Epithelial cell of esophagus (primary cell): ENCODE measurements at regions not wholly inside any gene's neighbourhood (a gene's known extent, or its start where the extent isn't known, plus 50 kb on each side); places are given as distances from the start of the nearest gene placed in this dataset.
"Not testable (repeated sequence)": the region's sequence is repeated elsewhere in the genome, so short reads cannot be mapped to it uniquely, and the experiment has no call there.

Source experiments
- DNase-seq: peaks from one replicate; pipeline ENCODE4 v3.0.0; 2010; ENCODE audit warnings: low read depth
- H3K4me3 ChIP-seq: 2 replicates; pipeline ENCODE4 v1.5.1; 2011; ENCODE audit warnings: mild to moderate bottlenecking, low read length, control low read depth
- CTCF ChIP-seq: IDR thresholded peaks from 2 replicates; pipeline ENCODE4 v1.5.1; 2011; ENCODE audit warnings: low read depth, mild to moderate bottlenecking, low read length, control low read depth, inconsistent platforms; ENCODE audit not compliant: insufficient read depth; ENCODE audit errors: missing control alignments

DNA sequence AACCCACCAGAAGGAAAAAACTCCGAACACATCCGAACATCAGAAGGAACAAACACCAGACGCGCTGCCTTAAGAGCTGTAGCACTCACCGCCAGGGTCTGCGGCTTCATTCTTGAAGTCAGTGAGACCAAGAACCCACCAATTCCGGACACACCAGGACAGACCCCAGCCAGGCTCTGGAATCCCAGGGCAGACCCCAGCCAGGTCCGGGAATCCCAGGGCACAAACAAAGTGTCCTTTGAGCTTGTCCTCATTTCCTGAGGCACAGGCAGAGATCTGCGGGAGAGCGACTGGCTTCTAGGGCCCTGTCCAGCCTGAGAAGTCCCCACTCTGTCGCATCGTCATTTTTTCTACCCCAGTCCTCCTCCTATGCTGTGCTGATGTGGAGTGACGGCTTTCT lies 461.1 kb downstream of the ACTL7B start:
- no peak for TF ChIP-seq CTCF
- DNase-seq: no peak

DNA sequence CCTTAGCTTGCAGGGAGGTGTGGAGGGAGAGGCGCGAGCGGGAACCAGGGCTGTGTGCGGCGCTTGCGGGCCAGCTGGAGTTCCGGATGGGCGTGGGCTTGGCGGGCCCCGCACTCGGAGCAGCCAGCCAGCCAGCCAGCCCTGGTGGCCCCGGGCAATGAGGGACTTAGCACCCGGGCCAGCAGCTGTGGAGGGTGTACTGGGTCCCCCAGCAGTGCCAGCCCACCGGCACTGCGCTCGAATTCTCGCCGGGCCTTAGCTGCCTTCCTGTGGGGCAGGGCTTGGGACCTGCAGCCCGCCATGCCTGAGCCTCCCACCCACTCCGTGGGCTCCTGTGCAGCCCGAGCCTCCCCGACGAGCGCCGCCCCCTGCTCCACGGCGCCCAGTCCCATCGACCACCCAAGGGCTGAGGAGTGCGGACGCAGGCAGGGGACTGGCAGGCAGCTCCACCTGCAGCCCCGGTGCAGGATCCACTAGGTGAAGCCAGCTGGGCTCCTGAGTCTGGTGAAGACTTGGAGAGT lies 462.2 kb downstream of the ACTL7B start:
- not testable (repeated sequence) for DNase-seq, H3K4me3 ChIP-seq

More for the DNA sequence above, 461.1 kb downstream of the ACTL7B start:
- no peak overlapping the region for H3K4me3 ChIP-seq

- TF ChIP-seq CTCF: no peak
- no peak overlapping the region for H3K4me3 ChIP-seq
- DNase-seq: no peak
These were observed 462.9 kb downstream of the ACTL7B start for GRCh38 chr9:108392877-108393276.

- no peak for DNase-seq
These were observed 466.7 kb downstream of the ACTL7B start for GRCh38 chr9:108389056-108389455.

GRCh38 chr9:108386859-108387384 lies 468.9 kb downstream of the ACTL7B start:
- TF ChIP-seq CTCF: no peak
- DNase-seq: peak; percentile 17
- no peak overlapping the region for H3K4me3 ChIP-seq

More at GRCh38 chr9:108389056-108389455, 466.7 kb downstream of the ACTL7B start:
- no peak overlapping the region for H3K4me3 ChIP-seq
- no peak for TF ChIP-seq CTCF

- DNase-seq: no peak
- no peak overlapping the region for H3K4me3 ChIP-seq
- no peak for TF ChIP-seq CTCF
These were observed 469.8 kb downstream of the ACTL7B start for GRCh38 chr9:108386032-108386431.

DNA sequence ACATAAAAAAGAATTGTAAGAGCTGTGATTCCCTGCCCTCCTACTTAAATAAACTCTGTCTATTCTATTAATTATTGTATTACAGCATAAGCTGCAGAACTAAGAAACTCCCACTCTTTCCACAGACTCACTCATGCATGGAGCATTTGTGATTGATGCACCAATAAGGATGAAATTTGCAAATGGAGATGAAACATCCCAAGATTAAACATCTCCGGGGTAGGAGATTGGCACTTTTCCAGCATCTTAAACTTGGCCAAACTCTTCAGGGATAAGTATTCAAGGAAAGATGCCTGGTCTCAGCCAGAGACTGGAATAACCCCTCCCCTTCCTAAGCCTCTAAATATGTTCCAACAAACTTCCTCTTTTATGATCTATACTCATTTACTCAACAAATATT lies 472.0 kb downstream of the ACTL7B start:
- DNase-seq: no peak
- no peak overlapping the region for H3K4me3 ChIP-seq
- no peak for TF ChIP-seq CTCF

DNA sequence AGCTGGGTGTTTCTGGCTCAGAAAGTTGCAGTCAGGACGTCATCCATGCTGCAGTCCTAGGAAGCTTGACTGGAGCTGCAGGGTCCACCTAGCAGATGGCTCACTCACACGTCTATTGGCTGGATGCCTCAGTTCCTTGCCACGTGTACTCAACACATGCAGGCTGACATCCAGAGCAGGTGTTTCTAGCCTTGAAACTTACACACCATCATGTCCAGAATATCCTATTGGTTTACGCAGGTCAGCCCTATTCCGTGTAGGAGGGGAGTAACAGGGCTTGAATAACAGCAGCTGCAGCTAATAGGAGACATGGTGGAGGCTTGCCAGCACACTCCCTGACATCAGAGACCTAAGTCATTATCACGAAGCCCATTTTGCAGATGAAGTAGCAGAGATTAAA lies 473.5 kb downstream of the ACTL7B start:
- TF ChIP-seq CTCF: no peak
- H3K4me3 ChIP-seq: no peak overlapping the region
- DNase-seq: no peak
